K562 (cell line): ENCODE measurements at regions not wholly inside any gene's neighbourhood (a gene's known extent, or its start where the extent isn't known, plus 50 kb on each side); places are given as distances from the start of the nearest gene placed in this dataset.

ENCODE experiments used
- ATAC-seq: fragments of 200-7000 bp; cut with Tn5 transposase; 3 replicates; pipeline ENCODE4 v1.9.1; 2020; ENCODE audit warnings: moderate library complexity
- BruUV-seq: library from RNA; stranded (reverse); fragments of 400-500 nt; replicated peaks from 2 replicates; lab custom pipeline; 2021; lab: Mats Ljungman, UMichigan
- CTCF ChIA-PET: fragments of 300-600 bp; formaldehyde crosslinking; extraction: SDS; loops from one replicate; lab custom pipeline; 2021; ENCODE audit warnings: low intra/inter-chr PET ratio; lab: Yijun Ruan, JAX
- POLR2A ChIA-PET: fragments of 300-600, 350-650 bp; sonication (Branson Sonifier 250); formaldehyde crosslinking; extraction: SDS; loops from one replicate; lab custom pipeline; 2021; ENCODE audit warnings: antibody characterized with exemption, inconsistent platforms; lab: Yijun Ruan, JAX
- DNase-seq, 4 experiments: peaks; one replicate each; pipeline versions ENCODE4 v3.0.0 to v3.0.0-alpha.2; 2011 to 2018; ENCODE audit warnings: low spot score in 3 of 4, mixed read lengths in 3 of 4; ENCODE audit errors: extremely low read depth in 1 of 4
- FAIRE-seq: peaks from 2 replicates; lab custom pipeline; 2011; peaks lifted over from hg19 to GRCh38; lab: Jason Lieb, UNC
- H2AFZ ChIP-seq: 2 replicates; pipeline ENCODE4 v1.6.0; 2011; ENCODE audit warnings: low read depth, low read length, control low read depth, inconsistent platforms
- H3K27ac ChIP-seq: fragments of 200-600 bp; 3 replicates; pipeline ENCODE4 v1.8.0; 2011; ENCODE audit warnings: low read depth, mild to moderate bottlenecking, control low read depth, inconsistent platforms, low read length, moderate library complexity, mixed read lengths; ENCODE audit errors: extremely low read depth
- H3K27me3 ChIP-seq, 2 experiments: fragments of 300-600 bp in 1 of 2; 2 replicates in 1 of 2; 3 replicates in 1 of 2; pipeline versions ENCODE4 v1.6.0 to v1.8.0; 2011; ENCODE audit warnings: inconsistent platforms in 2 of 2, low read length in 2 of 2, mild to moderate bottlenecking in 1 of 2, mixed read lengths in 1 of 2, moderate library complexity in 1 of 2; ENCODE audit not compliant: control insufficient read depth in 2 of 2, insufficient read depth in 2 of 2
- H3K36me3 ChIP-seq: fragments of 300-600 bp; 3 replicates; pipeline ENCODE4 v1.8.0; 2011; ENCODE audit warnings: mild to moderate bottlenecking, low read length, inconsistent platforms; ENCODE audit not compliant: control insufficient read depth, insufficient read depth
- H3K4me1 ChIP-seq, 2 experiments: fragments of 200-600 bp in 1 of 2; replicated peaks in 1 of 2; 2 replicates in 1 of 2; 3 replicates in 1 of 2; pipeline versions ENCODE4 v1.5.1 to v1.8.0; 2011; ENCODE audit warnings: inconsistent platforms in 2 of 2, low read length in 2 of 2, mild to moderate bottlenecking in 1 of 2, mixed read lengths in 1 of 2, moderate library complexity in 1 of 2; ENCODE audit not compliant: control insufficient read depth in 2 of 2, insufficient read depth in 2 of 2
- H3K4me2 ChIP-seq: 2 replicates; pipeline ENCODE4 v1.6.1; 2011; ENCODE audit warnings: low read length, control low read depth, inconsistent platforms, mixed read lengths; ENCODE audit not compliant: insufficient read depth
- H3K4me3 ChIP-seq: fragments of 200-600 bp; sonication (generic), shearing (Covaris generic); 2 replicates; pipeline ENCODE4 v1.5.1; 2016; ENCODE audit warnings: control low read depth, inconsistent platforms
- H3K79me2 ChIP-seq: fragments of 200-600 bp; 3 replicates; pipeline ENCODE4 v1.8.0; 2011; ENCODE audit warnings: low read length, inconsistent platforms; ENCODE audit not compliant: control insufficient read depth, insufficient read depth
- H3K9ac ChIP-seq, 2 experiments: 2 replicates each; pipeline versions ENCODE4 v1.6.0 to v1.6.1; 2011; ENCODE audit warnings: low read depth in 2 of 2, low read length in 2 of 2, control low read depth in 1 of 2, inconsistent platforms in 1 of 2, mild to moderate bottlenecking in 1 of 2, mixed read lengths in 1 of 2; ENCODE audit not compliant: insufficient read depth in 1 of 2
- H3K9me1 ChIP-seq: one replicate; pipeline ENCODE4 v1.6.0; 2011; ENCODE audit warnings: inconsistent platforms, mild to moderate bottlenecking, low read length, moderate library complexity; ENCODE audit not compliant: control insufficient read depth, insufficient read depth
- H3K9me3 ChIP-seq: replicated peaks from 2 replicates; pipeline ENCODE4 v1.5.1; 2011; ENCODE audit warnings: low read depth, low read length, inconsistent platforms; ENCODE audit not compliant: control insufficient read depth, insufficient read depth
- H4K20me1 ChIP-seq: replicated peaks from 2 replicates; pipeline ENCODE4 v1.6.1; 2011; ENCODE audit warnings: low read length, inconsistent platforms, mixed read lengths; ENCODE audit not compliant: control insufficient read depth, insufficient read depth
- CBX2 ChIP-seq: fragments of 200-600 bp; sonication (generic); IDR thresholded peaks from one replicate; pipeline ENCODE4 v1.6.1; 2012; ENCODE audit warnings: mild to moderate bottlenecking, low read length, inconsistent platforms; ENCODE audit not compliant: insufficient read depth, poor library complexity, severe bottlenecking
- CBX8 ChIP-seq: fragments of 200-600 bp; sonication (generic); IDR thresholded peaks from 2 replicates; pipeline ENCODE4 v1.6.1; 2012; ENCODE audit warnings: borderline replicate concordance, mixed run types, low read depth, mild to moderate bottlenecking, moderate library complexity, mixed read lengths, low read length, control low read depth, inconsistent platforms; ENCODE audit not compliant: poor library complexity, severe bottlenecking; ENCODE audit errors: extremely low read depth
- CREBBP ChIP-seq: IDR thresholded peaks from one replicate; pipeline ENCODE4 v1.6.1; 2012; ENCODE audit warnings: low read depth, mild to moderate bottlenecking, control low read depth, inconsistent platforms, low read length
- EZH2 ChIP-seq: IDR thresholded peaks from 2 replicates; pipeline ENCODE4 v1.6.1; 2012; ENCODE audit warnings: low read depth, mild to moderate bottlenecking, inconsistent platforms, low read length, borderline replicate concordance
- HOXB6 ChIP-seq: fragments of 250-450 bp; sonication (Bioruptor Pico); IDR thresholded peaks from 2 replicates; pipeline ENCODE4 v1.5.1; 2022; ENCODE audit warnings: mild to moderate bottlenecking, borderline replicate concordance
- RBM17 ChIP-seq: fragments of 200-400 bp; formaldehyde crosslinking; IDR thresholded peaks from 2 replicates; pipeline ENCODE4 v1.6.1; 2017; ENCODE audit warnings: low read depth, mild to moderate bottlenecking, low read length, borderline replicate concordance
- SIN3A ChIP-seq, 2 experiments: fragments of 150-350 bp in 1 of 2; IDR thresholded peaks; 2 replicates each; pipeline ENCODE4 v1.6.1; 2011 to 2016; ENCODE audit warnings: borderline replicate concordance in 2 of 2, low read depth in 2 of 2, low read length in 2 of 2, mild to moderate bottlenecking in 2 of 2, moderate library complexity in 2 of 2; ENCODE audit not compliant: control insufficient read depth in 1 of 2
- SRSF7 ChIP-seq: fragments of 200-400 bp; formaldehyde crosslinking; optimal IDR thresholded peaks from 2 replicates; pipeline ENCODE3; 2017; ENCODE audit warnings: mild to moderate bottlenecking, low read depth, low read length
- TAF15 ChIP-seq: fragments of 200-400 bp; formaldehyde crosslinking; IDR thresholded peaks from 2 replicates; pipeline ENCODE4 v1.6.1; 2017; ENCODE audit warnings: mild to moderate bottlenecking, low read depth, low read length, moderate library complexity
- WGBS: fragments of 100-300 bp; shearing (Covaris generic); methylation state at CpG from one replicate; pipeline ENCODE4 v1.1.6; 2016; ENCODE audit warnings: low coverage, mixed read lengths; ENCODE audit not compliant: insufficient coverage; ENCODE audit errors: missing lambda C conversion rate; 5-methylcytosine and 5-hydroxymethylcytosine counted together
- in situ Hi-C: fragments of 300-500 bp; cut with MboI; formaldehyde crosslinking; loops from 4 replicates; pipeline ENCODE4 v1.15.0; 2018; ENCODE audit warnings: inconsistent platforms, mixed read lengths
- intact Hi-C: fragments of 100-400 bp; cut with micrococcal nuclease; formaldehyde crosslinking; loops from 2 replicates; pipeline ENCODE4 v1.14.2; 2022
- TF ChIP-seq, protein P1 (sequence below): fragments of 450-650 bp; IDR thresholded peaks from 2 replicates; pipeline ENCODE4 v1.6.1; 2016; ENCODE audit warnings: mild to moderate bottlenecking
- TF ChIP-seq, protein P2 (sequence below): sonication (generic); formaldehyde crosslinking; IDR thresholded peaks from 2 replicates; pipeline ENCODE4 v1.8.0; 2022; ENCODE audit warnings: mild to moderate bottlenecking, missing genetic modification reagents
- TF ChIP-seq, protein P3 (sequence below): fragments of 250-450 bp; sonication (Bioruptor Pico); IDR thresholded peaks from 2 replicates; pipeline ENCODE4 v1.8.0; 2021; ENCODE audit warnings: moderate library complexity, mild to moderate bottlenecking, inconsistent platforms

DNA sequence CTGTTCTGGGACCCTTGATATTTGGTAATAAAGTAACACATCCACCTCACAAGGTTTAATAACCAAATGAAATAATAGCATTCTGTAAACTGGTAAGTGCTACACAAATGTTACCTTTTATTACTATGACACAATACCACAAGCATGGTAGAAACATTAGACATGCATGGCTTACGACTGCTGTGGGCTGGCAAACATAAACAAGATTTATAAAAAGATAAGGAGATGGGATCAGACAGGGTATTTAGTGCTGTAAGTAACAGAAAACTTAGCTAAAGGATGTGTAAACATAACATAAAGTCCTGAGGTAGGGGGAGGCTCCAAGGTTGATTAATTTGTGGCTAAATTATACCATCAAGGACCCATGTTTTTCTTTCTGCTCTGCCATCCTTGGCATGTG, 212.6 kb downstream of the BARHL2 start (continued):
- no peak for TF ChIP-seq SRSF7

DNA sequence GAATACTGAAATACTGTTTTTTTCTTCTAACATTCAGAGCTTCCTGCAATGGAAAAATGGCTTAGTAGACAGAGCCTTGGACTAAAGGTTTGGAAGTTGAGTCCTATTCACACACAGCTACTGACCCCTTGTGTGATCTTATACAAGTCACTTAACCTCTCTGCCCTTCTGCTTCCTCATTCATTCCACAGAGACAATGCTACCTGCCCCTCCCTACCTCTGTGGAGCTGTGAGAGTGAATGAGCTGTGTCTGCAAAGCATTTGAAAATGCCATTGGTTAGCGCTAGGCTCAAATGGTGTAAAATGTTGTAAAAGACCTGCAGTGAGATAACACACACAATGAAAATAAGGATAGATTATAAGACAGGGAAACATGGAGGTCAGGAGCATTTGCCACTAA, 214.4 kb downstream of the BARHL2 start:
- Histone ChIP-seq H3K4me2 (no peak overlapping the region), H2AFZ (no peak overlapping the region), H3K36me3 (no peaks in the 10 kb centered on the region), H3K9me3 (no peaks in the 10 kb centered on the region), H4K20me1 (no peaks in the 10 kb centered on the region; the same call in 1 of the 2 replicates), H3K4me3 (no peak overlapping the region), H3K9me1 (no peaks in the 10 kb centered on the region), H3K9ac (no peak overlapping the region), H3K27ac (no peak overlapping the region), H3K27me3 (no peaks in the 10 kb centered on the region), H3K79me2 (no peaks in the 10 kb centered on the region), H3K4me1 (no peaks in the 10 kb centered on the region)
- BruUV-seq = no TSS peak
- intact Hi-C loops (no loop called here), in situ Hi-C loops (no loop called here)
- ATAC-seq (no peak), DNase-seq (no peak), FAIRE-seq (no peak)
- ChIA-PET CTCF (no interaction called here), POLR2A (interaction anchor here (0.6 kb wide), 1 partner anchor 529 kb away, joined by 3 read pairs; no protein-coding TSS in a partner anchor)
- TF ChIP-seq, protein P1, sequence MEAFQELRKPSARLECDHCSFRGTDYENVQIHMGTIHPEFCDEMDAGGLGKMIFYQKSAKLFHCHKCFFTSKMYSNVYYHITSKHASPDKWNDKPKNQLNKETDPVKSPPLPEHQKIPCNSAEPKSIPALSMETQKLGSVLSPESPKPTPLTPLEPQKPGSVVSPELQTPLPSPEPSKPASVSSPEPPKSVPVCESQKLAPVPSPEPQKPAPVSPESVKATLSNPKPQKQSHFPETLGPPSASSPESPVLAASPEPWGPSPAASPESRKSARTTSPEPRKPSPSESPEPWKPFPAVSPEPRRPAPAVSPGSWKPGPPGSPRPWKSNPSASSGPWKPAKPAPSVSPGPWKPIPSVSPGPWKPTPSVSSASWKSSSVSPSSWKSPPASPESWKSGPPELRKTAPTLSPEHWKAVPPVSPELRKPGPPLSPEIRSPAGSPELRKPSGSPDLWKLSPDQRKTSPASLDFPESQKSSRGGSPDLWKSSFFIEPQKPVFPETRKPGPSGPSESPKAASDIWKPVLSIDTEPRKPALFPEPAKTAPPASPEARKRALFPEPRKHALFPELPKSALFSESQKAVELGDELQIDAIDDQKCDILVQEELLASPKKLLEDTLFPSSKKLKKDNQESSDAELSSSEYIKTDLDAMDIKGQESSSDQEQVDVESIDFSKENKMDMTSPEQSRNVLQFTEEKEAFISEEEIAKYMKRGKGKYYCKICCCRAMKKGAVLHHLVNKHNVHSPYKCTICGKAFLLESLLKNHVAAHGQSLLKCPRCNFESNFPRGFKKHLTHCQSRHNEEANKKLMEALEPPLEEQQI = no peak
- TF ChIP-seq, protein P2, sequence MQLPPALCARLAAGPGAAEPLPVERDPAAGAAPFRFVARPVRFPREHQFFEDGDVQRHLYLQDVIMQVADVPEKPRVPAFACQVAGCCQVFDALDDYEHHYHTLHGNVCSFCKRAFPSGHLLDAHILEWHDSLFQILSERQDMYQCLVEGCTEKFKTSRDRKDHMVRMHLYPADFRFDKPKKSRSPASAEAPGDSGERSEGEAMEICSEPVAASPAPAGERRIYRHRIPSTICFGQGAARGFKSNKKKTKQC (CRISPR knock-in tag) = no peak
- TF ChIP-seq EZH2 (no peak), CBX2 (no peak), CBX8 (no peak), TAF15 (no peak), SIN3A (IDR thresholded peaks at IDR 0.05; ENCODE audit: borderline replicate concordance in 2 of 2, control insufficient read depth in 1 of 2, low read depth in 2 of 2, low read length in 2 of 2) (no peak), CREBBP (no peak), RBM17 (no peak), HOXB6 (CRISPR knock-in tag) (no peak)
- TF ChIP-seq, protein P3, sequence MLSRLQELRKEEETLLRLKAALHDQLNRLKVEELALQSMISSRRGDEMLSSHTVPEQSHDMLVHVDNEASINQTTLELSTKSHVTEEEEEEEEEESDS = no peak
- 0% methylated on average over 1 of the region's 1 CpG for WGBS
